Endodermal cell (in vitro differentiated cells): ENCODE measurements at regions not wholly inside any gene's neighbourhood (a gene's known extent, or its start where the extent isn't known, plus 50 kb on each side); places are given as distances from the start of the nearest gene placed in this dataset.
A peak's percentile ranks its signal among the peaks of the same experiment; 100 is the strongest.

Source experiments
- DNase-seq: peaks from one replicate; pipeline ENCODE4 v3.0.0-alpha.2; 2017
- H3K27ac ChIP-seq: 2 replicates; pipeline ENCODE4 v1.5.1; 2013; ENCODE audit warnings: mild to moderate bottlenecking, low read depth, low read length, moderate library complexity
- H3K27me3 ChIP-seq: 2 replicates; pipeline ENCODE4 v1.6.1; 2013; ENCODE audit warnings: mild to moderate bottlenecking, low read length, moderate library complexity; ENCODE audit not compliant: insufficient read depth, control insufficient read depth, poor library complexity, severe bottlenecking
- H3K36me3 ChIP-seq: 2 replicates; pipeline ENCODE4 v1.7.0; 2013; ENCODE audit warnings: mild to moderate bottlenecking, low read length, moderate library complexity; ENCODE audit not compliant: control insufficient read depth, insufficient read depth
- H3K4me1 ChIP-seq: one replicate; pipeline ENCODE4 v1.7.0; 2013; ENCODE audit warnings: low read length; ENCODE audit not compliant: control insufficient read depth, insufficient read depth
- H3K4me3 ChIP-seq: 2 replicates; pipeline ENCODE4 v1.5.1; 2013; ENCODE audit warnings: mild to moderate bottlenecking, low read length, moderate library complexity
- H3K9ac ChIP-seq: 2 replicates; pipeline ENCODE4 v1.6.1; 2013; ENCODE audit warnings: mild to moderate bottlenecking, low read length, moderate library complexity; ENCODE audit not compliant: poor library complexity, severe bottlenecking; ENCODE audit errors: extremely low read depth
- H3K9me3 ChIP-seq: 2 replicates; pipeline ENCODE4 v1.6.1; 2013; ENCODE audit warnings: mild to moderate bottlenecking, low read length, moderate library complexity; ENCODE audit not compliant: control insufficient read depth
- H3K27ac Mint-ChIP-seq: 2 replicates; pipeline ENCODE4 v1.8.0; 2020; ENCODE audit warnings: mixed read lengths
- H3K27me3 Mint-ChIP-seq: 2 replicates; pipeline ENCODE4 v1.8.0; 2021; ENCODE audit warnings: mild to moderate bottlenecking, mixed read lengths; ENCODE audit not compliant: insufficient read depth
- H3K36me3 Mint-ChIP-seq: 2 replicates; pipeline ENCODE4 v1.8.0; 2020; ENCODE audit warnings: low read depth, mixed read lengths
- H3K4me1 Mint-ChIP-seq: 2 replicates; pipeline ENCODE4 v1.8.0; 2020; ENCODE audit warnings: mixed read lengths
- H3K4me3 Mint-ChIP-seq: 2 replicates; pipeline ENCODE4 v1.8.0; 2020; ENCODE audit warnings: mild to moderate bottlenecking, moderate library complexity, mixed read lengths
- H3K9me3 Mint-ChIP-seq: 2 replicates; pipeline ENCODE4 v1.8.0; 2020; ENCODE audit warnings: mild to moderate bottlenecking, mixed read lengths
- CTCF ChIP-seq: fragments of 200-600 bp; sonication (generic); conservative IDR thresholded peaks from 2 replicates; pipeline ENCODE4 v1.5.0; 2021; ENCODE audit warnings: antibody characterized with exemption, mild to moderate bottlenecking
- WGBS, 2 experiments: methylation state at CpG; one replicate each; pipeline versions ENCODE4 v1.1.5 to v1.1.7; 2013; ENCODE audit warnings: missing lambda C conversion rate in 2 of 2, mixed read lengths in 1 of 2; ENCODE audit not compliant: insufficient coverage in 1 of 2, insufficient read length in 1 of 2; 5-methylcytosine and 5-hydroxymethylcytosine counted together

GRCh38 chr21:17139696-17140095 is 373.1 kb upstream of the CXADR start:
- Histone ChIP-seq H3K4me1 (no peaks in the 10 kb centered on the region), H3K27ac (no peak overlapping the region)
- no peaks in the 10 kb centered on the region for H3K27me3 Mint-ChIP-seq

GRCh38 chr21:17146426-17146825 is 366.4 kb upstream of the CXADR start:
- 90% methylated on average over 4 of the region's 5 CpGs; no CpG with 5 or more reads in 1 of the 2 experiments for WGBS, 2 experiments
- Histone ChIP-seq H3K27ac (no peak overlapping the region), H3K9me3 (no peaks in the 10 kb centered on the region), H3K4me3 (no peak overlapping the region), H3K9ac (no peak overlapping the region), H3K27me3 (no peaks in the 10 kb centered on the region), H3K36me3 (no peaks in the 10 kb centered on the region), H3K4me1 (no peaks in the 10 kb centered on the region)
- no peak for DNase-seq
- Mint-ChIP-seq H3K27me3 (no peaks in the 10 kb centered on the region), H3K36me3 (no peaks in the 10 kb centered on the region), H3K9me3 (no peaks in the 10 kb centered on the region), H3K4me1 (peaks cover 2% of the 10 kb centered on the region), H3K27ac (no peak overlapping the region), H3K4me3 (no peak overlapping the region)
- TF ChIP-seq CTCF, result peak; percentile 53

More at GRCh38 chr21:17139696-17140095, 373.1 kb upstream of the CXADR start:
- no peak for DNase-seq
- no peak overlapping the region for H3K4me3 ChIP-seq
- no peaks in the 10 kb centered on the region for H3K27me3 ChIP-seq
- WGBS, 2 experiments, result 85 to 93% methylated on average over 3 to 5 of the region's 5 CpGs
- Mint-ChIP-seq H3K4me1 (no peaks in the 10 kb centered on the region), H3K9me3 (no peaks in the 10 kb centered on the region), H3K27ac (no peak overlapping the region), H3K36me3 (no peaks in the 10 kb centered on the region), H3K4me3 (no peak overlapping the region)
- no peak for TF ChIP-seq CTCF
- no peaks in the 10 kb centered on the region for H3K36me3 ChIP-seq
- no peaks in the 10 kb centered on the region for H3K9me3 ChIP-seq
- no peak overlapping the region for H3K9ac ChIP-seq

- no peaks in the 10 kb centered on the region for H3K27me3 Mint-ChIP-seq
- Histone ChIP-seq H3K9me3 (peaks cover 8% of the 10 kb centered on the region), H3K27ac (no peak overlapping the region), H3K4me3 (no peak overlapping the region), H3K9ac (no peak overlapping the region), H3K27me3 (no peaks in the 10 kb centered on the region), H3K4me1 (peaks cover 10% of the 10 kb centered on the region), H3K36me3 (no peaks in the 10 kb centered on the region)
- H3K36me3 Mint-ChIP-seq, result no peaks in the 10 kb centered on the region
- WGBS, 2 experiments, result 66 to 71% methylated on average over 1 to 2 of the region's 2 CpGs
- H3K27ac Mint-ChIP-seq, result no peak overlapping the region
- no peak for DNase-seq
- TF ChIP-seq CTCF, result no peak
- H3K4me3 Mint-ChIP-seq, result no peak overlapping the region
- H3K9me3 Mint-ChIP-seq, result peaks cover 22% of the 10 kb centered on the region
- peaks cover 12% of the 10 kb centered on the region for H3K4me1 Mint-ChIP-seq
These were observed 353.1 kb upstream of the CXADR start for GRCh38 chr21:17159697-17160096.
